GM12878 (cell line): ENCODE measurements at regions not wholly inside any gene's neighbourhood (a gene's known extent, or its start where the extent isn't known, plus 50 kb on each side); places are given as distances from the start of the nearest gene placed in this dataset.

ENCODE experiments used
- ATF7 ChIP-seq: fragments of 450-650 bp; IDR thresholded peaks from 2 replicates; pipeline ENCODE4 v1.6.1; 2016; ENCODE audit warnings: low read depth, mild to moderate bottlenecking
- CTCF ChIP-seq, 3 experiments: IDR thresholded peaks in 2 of 3; conservative IDR thresholded peaks in 1 of 3; 2 replicates each; pipeline ENCODE4 v1.5.1; 2011; ENCODE audit warnings: low read depth in 3 of 3, low read length in 3 of 3, mild to moderate bottlenecking in 3 of 3, control low read depth in 2 of 3, moderate library complexity in 2 of 3, inconsistent platforms in 1 of 3, mixed read lengths in 1 of 3; ENCODE audit not compliant: control insufficient read depth in 2 of 3, insufficient read depth in 1 of 3; ENCODE audit errors: extremely low read depth in 1 of 3
- MYC ChIP-seq: IDR thresholded peaks from 2 replicates; pipeline ENCODE4 v1.6.1; 2011; ENCODE audit warnings: mild to moderate bottlenecking, low read length, moderate library complexity, inconsistent platforms; ENCODE audit not compliant: insufficient read depth, insufficient replicate concordance, insufficient read length, severe bottlenecking
- NFIC ChIP-seq: IDR thresholded peaks from 2 replicates; pipeline ENCODE4 v1.6.1; 2012; ENCODE audit warnings: low read depth, mild to moderate bottlenecking, inconsistent platforms, low read length, moderate library complexity
- NRF1 ChIP-seq: conservative IDR thresholded peaks from 2 replicates; pipeline ENCODE4 v1.6.1; 2011; ENCODE audit warnings: mild to moderate bottlenecking, low read depth, low read length, improper control_type of control experiment
- POLR2A ChIP-seq: IDR thresholded peaks from 2 replicates; pipeline ENCODE4 v1.6.1; 2011; ENCODE audit warnings: low read depth, mild to moderate bottlenecking, low read length
- REST ChIP-seq: IDR thresholded peaks from 2 replicates; pipeline ENCODE4 v1.6.1; 2012; ENCODE audit warnings: mild to moderate bottlenecking, low read depth, low read length
- USF1 ChIP-seq: IDR thresholded peaks from 2 replicates; pipeline ENCODE4 v1.6.1; 2011; ENCODE audit warnings: borderline replicate concordance, low read depth, mild to moderate bottlenecking, moderate library complexity, mixed read lengths, low read length; ENCODE audit not compliant: insufficient read depth; ENCODE audit errors: extremely low read length

- TF ChIP-seq POLR2A, result no peak
- TF ChIP-seq REST, result no peak
- no peak for TF ChIP-seq CTCF (IDR thresholded peaks at IDR 0.05 in 2 of 3, conservative IDR thresholded peaks at IDR 0.05 in 1 of 3; ENCODE audit: control insufficient read depth in 2 of 3, extremely low read depth in 1 of 3, insufficient read depth in 1 of 3, low read depth in 3 of 3, low read length in 3 of 3)
- TF ChIP-seq NFIC, result no peak
- TF ChIP-seq MYC, result no peak
- no peak for TF ChIP-seq USF1
- TF ChIP-seq ATF7, result no peak
- no peak for TF ChIP-seq NRF1
Observed at GRCh38 chr5:24849210-24849609, 204.4 kb upstream of the CDH10 start.
